ENCODE measurements at regions not wholly inside any gene's neighbourhood (a gene's known extent, or its start where the extent isn't known, plus 50 kb on each side); places are given as distances from the start of the nearest gene placed in this dataset.
"Not testable (repeated sequence)": the region's sequence is repeated elsewhere in the genome, so short reads cannot be mapped to it uniquely, and the experiment has no call there.

GRCh38 chr5:86671536-86671935 is 53.8 kb downstream of the COX7C start:
- DNase-seq: no peak

GRCh38 chr5:86674069-86674468 is 56.3 kb downstream of the COX7C start:
- DNase-seq: no peak

- DNase-seq: peak; percentile 63 to 92
These were observed 57.6 kb downstream of the COX7C start for GRCh38 chr5:86675311-86675710.

- DNase-seq: peak; percentile 88 to 94
These were observed 61.8 kb downstream of the COX7C start for GRCh38 chr5:86679529-86679928.

GRCh38 chr5:86679949-86680348 is 62.2 kb downstream of the COX7C start:
- DNase-seq: no peak

- no peak for DNase-seq
These were observed 66.5 kb downstream of the COX7C start for GRCh38 chr5:86684222-86684621.

- no peak for DNase-seq
These were observed 68.3 kb downstream of the COX7C start for GRCh38 chr5:86686046-86686445.

GRCh38 chr5:86688406-86688805 is 70.7 kb downstream of the COX7C start:
- DNase-seq: no peak

- no peak for DNase-seq
These were observed 71.5 kb downstream of the COX7C start for GRCh38 chr5:86689103-86689729.

GRCh38 chr5:86709157-86709881 is 91.6 kb downstream of the COX7C start:
- no peak for DNase-seq

- DNase-seq: no peak
These were observed 98.4 kb downstream of the COX7C start for GRCh38 chr5:86716121-86716520.

- DNase-seq: not testable (repeated sequence)
These were observed 113.8 kb downstream of the COX7C start for GRCh38 chr5:86731319-86732117.

GRCh38 chr5:86735370-86735769 is 117.6 kb downstream of the COX7C start:
- DNase-seq: no peak

- no peak for DNase-seq
These were observed 119.8 kb downstream of the COX7C start for GRCh38 chr5:86737579-86737978.

- DNase-seq: no peak
These were observed 130.9 kb downstream of the COX7C start for GRCh38 chr5:86748538-86749105.

GRCh38 chr5:86749841-86750240 is 132.1 kb downstream of the COX7C start:
- DNase-seq: no peak

GRCh38 chr5:86756839-86757238 is 139.1 kb downstream of the COX7C start:
- no peak for DNase-seq

GRCh38 chr5:86757824-86758223 is 140.1 kb downstream of the COX7C start:
- peak in 1 of 2 experiments; percentile 64 for DNase-seq

GRCh38 chr5:86760661-86761060 is 142.9 kb downstream of the COX7C start:
- DNase-seq: no peak

- DNase-seq: no peak
These were observed 146.2 kb downstream of the COX7C start for GRCh38 chr5:86763929-86764328.

- no peak for DNase-seq
These were observed 148.2 kb downstream of the COX7C start for GRCh38 chr5:86765778-86766502.

GRCh38 chr5:86768699-86769202 is 151.0 kb downstream of the COX7C start:
- DNase-seq: no peak

GRCh38 chr5:86780018-86780417 is 162.3 kb downstream of the COX7C start:
- DNase-seq: no peak

Measured in NCI-H446 (cell line).